ENCODE measurements at regions not wholly inside any gene's neighbourhood (a gene's known extent, or its start where the extent isn't known, plus 50 kb on each side); places are given as distances from the start of the nearest gene placed in this dataset.

GRCh38 chr7:106402898-106403297 is 118.1 kb upstream of the NAMPT start:
- DNase-seq (ENCODE audit: low read depth): no peak
- H3K4me3 ChIP-seq (ENCODE audit: low read depth, low read length): no peak overlapping the region

DNA sequence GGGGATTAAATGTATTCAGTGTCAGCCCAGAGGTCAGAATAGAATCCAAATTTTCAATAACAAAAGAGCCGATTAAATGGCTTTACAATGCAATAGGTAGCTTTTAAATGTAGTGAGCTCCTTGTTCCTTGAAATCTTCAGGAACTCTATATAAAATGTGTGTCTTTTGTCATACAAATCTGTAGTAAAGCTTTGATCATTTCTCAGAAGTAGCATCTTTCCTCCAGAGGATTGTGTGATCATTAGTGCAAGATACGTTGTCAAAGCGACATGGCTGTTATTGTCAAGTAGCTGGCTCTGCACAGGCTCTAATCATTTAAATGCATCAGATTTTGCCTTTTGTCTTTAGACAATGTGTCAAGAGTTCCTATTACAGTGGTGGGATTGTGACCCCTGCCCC is 116.1 kb upstream of the NAMPT start:
- no peak for DNase-seq (ENCODE audit: low read depth)
- no peak overlapping the region for H3K4me3 ChIP-seq (ENCODE audit: low read depth, low read length)

DNA sequence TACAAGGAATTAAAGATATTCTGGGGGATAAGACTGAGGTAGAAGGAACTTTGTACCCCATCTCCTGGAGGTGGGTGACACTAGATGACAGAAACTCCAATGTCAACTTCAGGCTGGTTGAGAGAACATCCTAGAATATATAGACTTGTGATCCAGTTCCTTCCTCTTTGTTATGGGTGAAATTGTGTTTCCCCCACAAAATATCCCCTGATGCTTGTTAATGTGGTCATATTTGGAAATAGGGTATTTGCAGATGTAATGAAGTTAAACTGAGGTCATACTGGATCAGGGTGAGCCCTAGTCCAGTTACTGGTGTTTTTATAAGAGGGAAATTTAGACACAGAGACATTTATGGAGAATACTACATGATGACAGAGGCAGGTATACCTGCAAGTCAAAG is 114.0 kb upstream of the NAMPT start:
- no peak for DNase-seq (ENCODE audit: low read depth)

GRCh38 chr7:106397994-106398393 is 113.2 kb upstream of the NAMPT start:
- no peak overlapping the region for H3K4me3 ChIP-seq (ENCODE audit: low read depth, low read length)
- DNase-seq (ENCODE audit: low read depth): no peak

More for the DNA sequence above, 114.0 kb upstream of the NAMPT start:
- H3K4me3 ChIP-seq (ENCODE audit: low read depth, low read length): no peak overlapping the region

- no peak for DNase-seq (ENCODE audit: low read depth)
- no peak overlapping the region for H3K4me3 ChIP-seq (ENCODE audit: low read depth, low read length)
These were observed 109.7 kb upstream of the NAMPT start for GRCh38 chr7:106394526-106394925.

- no peak overlapping the region for H3K4me3 ChIP-seq (ENCODE audit: low read depth, low read length)
- DNase-seq (ENCODE audit: low read depth): no peak
These were observed 108.9 kb upstream of the NAMPT start for GRCh38 chr7:106393564-106394251.

DNA sequence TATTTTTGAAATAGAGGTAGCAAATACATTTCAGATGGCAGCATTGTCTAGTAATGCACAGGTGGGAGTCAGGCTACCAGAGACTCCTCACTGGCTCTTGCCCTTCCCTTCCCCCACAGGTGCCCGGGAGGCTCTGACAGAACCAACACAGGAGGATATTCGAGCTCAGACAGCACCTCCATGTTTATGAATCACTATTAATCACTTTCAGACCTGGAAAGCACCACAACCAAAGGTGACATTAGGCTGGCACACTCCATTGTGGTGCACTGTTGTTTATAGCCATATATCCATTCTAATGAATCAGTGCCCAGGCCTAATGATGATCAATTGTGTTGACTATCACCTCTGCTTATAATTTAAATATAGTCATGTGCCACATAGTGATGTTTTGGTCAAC is 107.8 kb upstream of the NAMPT start:
- no peak overlapping the region for H3K4me3 ChIP-seq (ENCODE audit: low read depth, low read length)
- DNase-seq (ENCODE audit: low read depth): no peak

GRCh38 chr7:106392144-106392543 is 107.4 kb upstream of the NAMPT start:
- no peak overlapping the region for H3K4me3 ChIP-seq (ENCODE audit: low read depth, low read length)
- no peak for DNase-seq (ENCODE audit: low read depth)

DNA sequence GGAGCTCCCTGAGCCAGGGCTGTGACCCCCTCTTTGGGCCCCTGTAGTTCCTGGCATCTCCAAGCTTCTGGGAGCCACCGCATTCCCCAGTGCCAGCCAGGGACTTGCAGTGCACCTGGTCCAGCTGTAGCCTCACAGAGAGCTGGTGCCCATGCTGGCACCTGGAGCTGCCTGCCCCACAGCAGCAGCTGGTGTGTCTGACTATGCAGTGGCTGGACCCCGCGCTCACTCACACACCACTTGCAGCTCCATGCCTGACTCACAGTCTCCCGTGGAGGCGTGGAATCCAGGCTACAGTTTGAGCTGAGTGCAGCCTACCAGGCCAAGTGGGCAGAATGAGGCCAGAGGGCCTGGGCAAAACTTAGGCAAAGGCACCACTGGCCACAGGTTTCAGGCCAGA is 102.2 kb upstream of the NAMPT start:
- no peak for DNase-seq (ENCODE audit: low read depth)
- no peak overlapping the region for H3K4me3 ChIP-seq (ENCODE audit: low read depth, low read length)

DNA sequence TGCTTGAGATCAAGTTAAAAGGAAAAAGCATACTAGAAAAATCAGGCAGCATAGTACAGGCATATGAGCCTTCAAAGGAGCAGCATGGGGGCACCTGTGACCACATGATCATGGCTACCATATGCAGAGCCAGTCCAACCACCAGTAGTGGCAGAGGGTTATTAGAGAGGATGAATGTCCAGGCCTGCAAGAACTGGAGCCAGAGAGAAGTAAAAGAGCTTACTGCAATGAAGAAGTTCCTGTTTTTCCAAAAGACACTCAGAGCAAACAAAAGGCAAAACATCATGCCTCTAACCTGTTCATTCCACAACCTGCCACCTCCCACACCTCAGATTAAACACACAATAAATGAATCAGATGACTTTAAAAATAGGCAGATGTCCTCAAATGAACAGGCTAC is 99.6 kb upstream of the NAMPT start:
- no peak for DNase-seq (ENCODE audit: low read depth)
- H3K4me3 ChIP-seq (ENCODE audit: low read depth, low read length): no peak overlapping the region

DNA sequence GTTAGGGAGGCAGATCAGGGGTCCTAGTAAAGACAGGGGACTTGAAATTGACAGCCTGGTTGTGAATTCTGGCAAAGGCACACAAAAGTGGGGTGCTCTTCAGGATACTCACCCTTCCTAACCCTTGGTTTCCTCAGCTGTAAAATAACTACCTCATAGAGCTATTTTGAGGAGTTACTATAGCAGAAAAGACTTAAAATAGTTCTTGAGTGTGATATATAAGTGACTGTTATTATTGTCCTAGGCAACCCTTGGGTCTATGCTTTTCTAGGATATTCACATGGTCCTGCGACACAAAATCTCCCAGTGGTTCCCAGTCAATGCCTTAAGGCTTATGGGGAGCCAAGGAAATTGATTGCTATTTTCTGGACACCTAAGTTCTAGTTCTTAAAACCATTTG is 98.1 kb upstream of the NAMPT start:
- H3K4me3 ChIP-seq (ENCODE audit: low read depth, low read length): no peak overlapping the region
- DNase-seq (ENCODE audit: low read depth): no peak

- DNase-seq (ENCODE audit: low read depth): no peak
- H3K4me3 ChIP-seq (ENCODE audit: low read depth, low read length): no peak overlapping the region
These were observed 97.3 kb upstream of the NAMPT start for GRCh38 chr7:106382129-106382528.

GRCh38 chr7:106381252-106381651 is 96.5 kb upstream of the NAMPT start:
- no peak overlapping the region for H3K4me3 ChIP-seq (ENCODE audit: low read depth, low read length)
- no peak for DNase-seq (ENCODE audit: low read depth)

DNA sequence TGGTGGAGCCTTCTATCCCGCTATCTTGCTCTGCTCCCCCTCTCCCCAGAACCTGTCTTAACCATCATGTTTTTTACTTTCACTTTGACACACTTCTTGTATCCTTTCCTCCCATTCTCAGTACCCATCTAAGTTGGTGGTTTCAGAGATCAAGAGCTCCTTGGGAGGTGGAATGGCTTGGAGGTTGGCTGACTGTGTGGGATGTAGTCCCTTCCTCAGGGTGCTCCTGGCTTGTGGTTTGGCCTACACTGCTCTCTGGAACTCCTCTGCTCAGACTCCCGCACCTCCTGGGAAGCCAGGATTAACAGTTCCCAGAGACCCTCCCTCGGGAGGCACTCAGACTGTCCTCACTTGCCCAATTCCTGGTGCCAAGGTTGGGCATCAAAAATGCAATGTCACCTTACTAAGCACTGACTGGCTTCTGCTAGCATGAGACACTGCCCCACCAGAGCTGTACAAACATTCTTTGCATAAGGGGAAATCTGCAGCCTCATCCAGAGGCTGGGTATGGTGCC is 93.1 kb upstream of the NAMPT start:
- DNase-seq (ENCODE audit: low read depth): no peak
- H3K4me3 ChIP-seq (ENCODE audit: low read depth, low read length): no peak overlapping the region

- H3K4me3 ChIP-seq (ENCODE audit: low read depth, low read length): no peak overlapping the region
- no peak for DNase-seq (ENCODE audit: low read depth)
These were observed 91.4 kb upstream of the NAMPT start for GRCh38 chr7:106376026-106376799.

DNA sequence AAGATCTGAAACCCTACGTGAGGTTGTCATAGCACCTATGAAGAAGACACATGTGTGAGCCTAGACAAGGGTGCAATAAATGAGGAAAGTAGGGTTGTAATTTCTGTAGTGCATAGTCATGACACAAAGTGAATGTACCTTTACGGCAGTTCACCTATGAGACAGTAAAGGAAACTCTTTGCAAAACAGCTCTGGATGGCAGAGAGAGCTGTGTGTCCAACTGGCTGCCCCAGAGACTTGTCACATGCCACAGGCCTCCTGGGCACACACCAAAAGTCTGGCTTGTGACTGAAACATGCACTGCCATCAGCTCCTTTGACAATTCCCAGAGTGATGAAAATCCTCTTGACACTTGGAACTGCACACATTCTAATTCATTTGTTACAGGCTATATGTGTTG is 90.7 kb upstream of the NAMPT start:
- H3K4me3 ChIP-seq (ENCODE audit: low read depth, low read length): no peak overlapping the region

GRCh38 chr7:106374437-106374836 is 89.7 kb upstream of the NAMPT start:
- no peak for DNase-seq (ENCODE audit: low read depth)
- no peak overlapping the region for H3K4me3 ChIP-seq (ENCODE audit: low read depth, low read length)

More for the DNA sequence above, 90.7 kb upstream of the NAMPT start:
- DNase-seq (ENCODE audit: low read depth): no peak

GRCh38 chr7:106372595-106373318 is 88.0 kb upstream of the NAMPT start:
- H3K4me3 ChIP-seq (ENCODE audit: low read depth, low read length): no peak overlapping the region
- no peak for DNase-seq (ENCODE audit: low read depth)

DNA sequence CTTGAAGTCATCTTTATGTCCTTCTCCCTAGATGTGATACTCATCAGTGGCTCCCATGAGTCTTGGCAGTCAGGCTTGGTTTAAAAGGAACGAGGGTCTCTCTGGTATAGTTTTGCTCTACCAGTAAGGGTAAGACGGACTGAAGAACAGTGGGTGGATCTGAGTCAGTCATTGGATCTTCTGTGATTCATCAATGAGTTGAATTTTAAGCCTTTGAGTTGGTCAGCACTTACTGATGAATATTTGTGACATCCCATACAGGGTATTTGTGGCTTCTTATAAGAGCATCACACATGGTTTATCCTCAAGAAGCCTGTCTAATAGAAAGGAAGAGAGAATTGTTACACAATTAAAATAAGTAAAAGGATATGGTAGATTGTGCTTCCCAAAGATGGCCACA is 87.3 kb upstream of the NAMPT start:
- no peak for DNase-seq (ENCODE audit: low read depth)
- no peak overlapping the region for H3K4me3 ChIP-seq (ENCODE audit: low read depth, low read length)

DNA sequence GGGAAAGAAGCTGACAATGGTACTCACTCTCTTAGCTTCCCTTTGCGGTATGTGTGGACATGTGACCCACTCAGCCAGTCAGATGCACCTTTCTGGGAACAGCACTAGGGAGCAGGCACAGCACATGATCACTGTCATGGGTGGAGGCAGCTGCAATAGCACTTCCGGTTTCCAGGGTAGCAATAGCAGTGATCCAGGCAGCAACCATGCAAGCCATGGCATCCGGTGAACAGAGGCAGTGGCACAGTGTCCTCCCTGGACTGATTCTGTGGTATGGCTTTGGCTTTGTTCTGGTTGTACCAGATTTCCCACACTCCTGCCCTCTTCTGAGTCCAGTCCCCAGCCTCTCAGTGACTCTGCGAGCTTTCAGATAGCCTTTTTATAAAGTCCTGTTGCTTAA is 86.8 kb upstream of the NAMPT start:
- no peak for DNase-seq (ENCODE audit: low read depth)
- no peak overlapping the region for H3K4me3 ChIP-seq (ENCODE audit: low read depth, low read length)
